Activated T-helper 1 cell treated with anti-CD3 and anti-CD28 coated beads, Interleukin-2, amount 50 U/mL, for 16 hours (primary cell): ENCODE measurements at regions not wholly inside any gene's neighbourhood (a gene's known extent, or its start where the extent isn't known, plus 50 kb on each side); places are given as distances from the start of the nearest gene placed in this dataset.
"Not testable (repeated sequence)": the region's sequence is repeated elsewhere in the genome, so short reads cannot be mapped to it uniquely, and the experiment has no call there.

Source experiments
- DNase-seq, 2 donors: peaks; one replicate each; pipeline ENCODE4 v3.0.0-alpha.2; 2020; ENCODE audit warnings: low read depth in 1 of 2, low spot score in 1 of 2

GRCh38 chr21:36591326-36591970 lies 107.5 kb upstream of the SIM2 start:
- DNase-seq: no peak

DNA sequence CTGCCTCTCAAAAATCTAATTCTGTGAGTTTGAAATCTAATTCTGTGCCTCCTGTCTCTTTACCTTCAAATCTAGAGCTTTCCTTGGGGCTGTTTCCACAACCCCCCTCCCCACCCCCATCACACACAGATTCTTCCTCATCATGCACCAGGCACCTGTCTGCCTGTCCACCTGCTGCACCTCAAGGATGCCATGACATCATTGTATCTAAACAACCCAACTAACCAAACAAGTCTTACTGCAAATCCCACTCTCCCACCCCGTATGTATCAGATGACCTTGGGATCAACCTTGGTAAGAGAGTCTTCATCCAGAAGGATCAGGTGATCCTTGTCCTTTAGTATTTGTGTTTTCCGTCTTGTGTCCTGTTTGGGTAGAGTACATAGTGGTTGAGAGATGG lies 102.7 kb upstream of the SIM2 start:
- DNase-seq: no peak

DNA sequence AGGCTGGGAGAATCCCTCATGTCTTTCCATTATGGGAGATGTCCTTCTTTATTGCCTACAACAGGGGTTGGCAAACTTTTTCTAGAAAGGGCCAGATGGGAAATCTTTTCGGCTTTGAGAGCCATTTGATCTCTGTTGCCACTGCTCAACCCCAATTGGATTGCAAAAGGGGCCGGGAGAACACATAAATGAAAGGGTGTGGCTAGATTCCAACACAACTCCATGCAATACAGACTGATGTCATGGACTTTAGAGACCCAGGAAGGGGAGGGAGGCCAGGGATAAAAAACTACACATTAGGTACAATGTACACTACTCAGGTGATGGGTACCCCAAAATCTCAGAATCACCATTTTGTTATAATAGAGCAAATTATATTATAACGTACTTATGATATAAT lies 97.6 kb upstream of the SIM2 start:
- no peak for DNase-seq

GRCh38 chr21:36602735-36603134 lies 96.2 kb upstream of the SIM2 start:
- no peak for DNase-seq

DNA sequence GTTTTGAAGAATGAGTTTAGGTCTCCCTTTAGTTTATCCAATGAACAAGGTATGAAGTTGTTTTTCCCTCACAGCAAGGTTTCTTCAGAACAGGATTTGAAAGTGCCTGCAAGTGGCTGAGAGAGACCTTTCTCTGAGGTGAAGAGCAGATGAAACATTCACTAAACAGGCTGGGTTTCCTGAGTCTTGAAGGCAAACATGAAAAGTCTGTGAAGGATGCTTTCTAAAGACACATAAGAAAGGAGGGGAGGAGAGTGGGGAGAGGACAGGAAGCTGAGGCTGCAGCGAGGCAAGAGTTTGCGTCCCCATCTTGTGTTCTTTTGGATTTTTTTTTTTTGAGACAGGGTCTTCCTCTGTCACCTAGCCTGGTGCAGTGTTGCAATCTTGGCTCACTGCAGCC lies 95.7 kb upstream of the SIM2 start:
- DNase-seq: no peak

- DNase-seq: no peak
Measured at GRCh38 chr21:36605426-36605825, 93.5 kb upstream of the SIM2 start.

GRCh38 chr21:36606287-36606982 lies 92.5 kb upstream of the SIM2 start:
- no peak for DNase-seq

- DNase-seq: no peak
Measured at GRCh38 chr21:36606983-36607325, 92.0 kb upstream of the SIM2 start.

GRCh38 chr21:36608041-36608896 lies 90.6 kb upstream of the SIM2 start:
- DNase-seq: no peak

- DNase-seq: no peak
Measured at GRCh38 chr21:36608897-36609225, 90.1 kb upstream of the SIM2 start.

DNA sequence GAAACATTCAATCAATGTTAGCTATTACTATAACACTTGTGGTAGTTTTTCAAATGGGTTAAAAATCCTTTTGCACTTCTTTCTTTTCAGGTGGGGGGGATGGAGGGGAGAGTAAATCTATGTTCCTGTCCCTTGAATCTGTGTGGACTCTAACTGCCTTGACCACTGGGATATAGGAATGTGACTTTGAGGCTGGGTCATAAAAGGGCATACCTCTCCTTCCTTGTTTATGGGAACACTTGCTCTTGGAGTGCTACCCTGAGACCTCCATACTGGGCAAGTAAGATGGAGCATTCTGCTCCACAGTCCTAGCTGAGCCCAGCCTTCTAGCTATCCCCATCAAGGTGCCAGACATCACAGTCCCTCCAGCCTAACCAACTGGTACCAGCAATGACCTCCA lies 89.3 kb upstream of the SIM2 start:
- DNase-seq: no peak

DNA sequence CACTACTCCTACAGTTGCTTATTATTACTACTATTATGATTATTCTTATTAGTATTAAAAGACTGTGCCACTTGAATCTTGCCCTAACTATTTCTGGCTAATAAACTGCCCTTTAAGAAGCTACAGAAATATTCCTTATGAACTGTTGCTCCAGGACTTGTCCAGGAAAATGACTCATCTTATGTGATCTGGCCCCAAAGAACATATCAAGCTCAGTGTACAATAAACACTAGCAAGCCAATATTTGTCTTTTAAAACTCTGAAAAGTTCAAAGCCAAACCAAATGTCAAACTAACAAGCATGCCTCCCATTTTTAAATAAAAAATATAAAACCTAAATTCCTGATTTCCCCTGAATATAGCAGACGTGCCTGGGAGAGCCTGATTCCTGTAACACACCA lies 88.7 kb upstream of the SIM2 start:
- no peak for DNase-seq

DNA sequence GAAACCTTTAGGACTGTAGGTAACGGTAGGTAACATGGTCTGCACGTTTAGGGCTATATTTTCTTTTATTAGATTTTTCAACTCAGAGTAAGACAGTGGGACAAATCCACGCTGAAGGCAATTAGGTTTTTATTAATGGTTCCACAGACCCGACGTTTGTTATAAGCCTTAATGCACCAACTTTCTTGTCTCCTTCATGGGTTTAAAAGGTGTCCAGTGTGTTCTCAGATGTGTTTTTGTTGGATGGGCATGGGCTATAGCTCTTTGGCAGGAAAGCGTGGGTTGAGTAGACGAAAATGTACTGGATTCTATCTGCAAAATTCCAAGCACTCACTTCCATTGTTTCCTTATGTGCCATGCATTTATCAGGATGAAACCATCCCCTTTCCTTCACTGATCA lies 88.0 kb upstream of the SIM2 start:
- DNase-seq: no peak

- DNase-seq: no peak
Measured at GRCh38 chr21:36611379-36611778, 87.5 kb upstream of the SIM2 start.

DNA sequence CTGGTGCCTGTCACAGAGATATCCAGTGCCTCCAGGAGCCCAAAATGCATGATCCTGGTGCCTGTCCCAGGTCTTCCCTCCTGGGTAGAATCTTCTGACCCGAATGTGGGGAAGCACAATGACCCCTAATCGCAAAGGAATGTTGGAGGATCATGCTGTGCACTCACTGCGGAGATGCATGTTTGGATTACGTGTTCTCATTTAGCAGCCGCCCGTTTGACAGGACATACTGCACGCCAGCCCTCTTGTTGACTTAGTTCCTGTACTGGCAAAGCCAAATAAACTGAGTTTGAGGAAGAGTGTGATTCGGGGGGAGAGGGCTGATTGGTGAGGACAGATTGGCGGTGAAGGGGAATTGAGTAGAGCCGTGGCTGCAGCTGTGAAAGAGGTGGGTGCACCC lies 85.9 kb upstream of the SIM2 start:
- no peak for DNase-seq

- no peak for DNase-seq
Measured at GRCh38 chr21:36613554-36613953, 85.4 kb upstream of the SIM2 start.

DNA sequence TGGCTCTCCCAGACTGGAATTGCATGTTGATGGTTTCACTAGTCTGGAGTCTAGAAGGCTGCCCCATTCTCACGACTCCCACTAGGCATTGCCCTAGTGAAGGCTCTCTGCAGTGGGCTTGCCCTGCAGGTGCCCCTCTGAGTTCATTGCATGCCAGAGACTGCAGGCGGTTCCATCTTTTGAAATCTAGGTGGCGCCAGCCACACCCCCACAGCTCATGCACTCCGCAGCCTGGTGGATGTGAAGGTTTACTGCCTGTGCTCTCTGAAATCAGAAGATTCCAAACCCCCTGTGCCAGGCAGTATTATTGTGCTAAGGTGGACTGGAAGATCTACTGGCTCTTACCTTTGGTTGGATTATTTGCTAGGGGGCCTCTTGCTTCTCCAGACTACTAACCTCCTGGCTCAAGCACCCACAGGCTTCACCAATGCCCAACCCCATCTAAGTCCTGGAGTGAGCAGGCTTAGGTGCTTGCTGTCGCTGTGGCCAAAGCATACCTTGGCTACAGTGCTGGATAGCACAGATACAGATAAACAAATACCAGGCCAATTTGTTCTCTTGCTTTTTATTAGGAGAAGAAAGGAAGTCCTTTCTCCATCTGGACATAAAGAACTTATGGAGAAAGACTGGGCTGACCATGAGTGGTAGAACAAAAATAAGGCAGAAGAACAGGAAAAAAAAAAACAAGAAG lies 83.5 kb upstream of the SIM2 start:
- DNase-seq: no peak

GRCh38 chr21:36616773-36617172 lies 82.1 kb upstream of the SIM2 start:
- DNase-seq: not testable (repeated sequence)

DNA sequence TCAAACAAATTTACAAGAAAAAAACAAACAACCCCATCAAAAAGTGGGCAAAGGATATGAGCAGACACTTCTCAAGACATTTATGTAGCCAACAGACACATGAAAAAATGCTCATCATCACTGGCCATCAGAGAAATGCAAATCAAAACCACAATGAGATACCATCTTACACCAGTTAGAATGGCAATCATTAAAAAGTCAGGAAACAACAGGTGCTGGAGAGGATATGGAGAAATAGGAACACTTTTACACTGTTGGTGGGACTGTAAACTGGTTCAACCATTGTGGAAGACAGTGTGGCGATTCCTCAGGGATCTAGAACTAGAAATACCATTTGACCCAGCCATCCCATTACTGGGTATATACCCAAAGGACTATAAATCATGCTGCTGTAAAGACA lies 77.1 kb upstream of the SIM2 start:
- not testable (repeated sequence) for DNase-seq

GRCh38 chr21:36624105-36624504 lies 74.8 kb upstream of the SIM2 start:
- DNase-seq: no peak

DNA sequence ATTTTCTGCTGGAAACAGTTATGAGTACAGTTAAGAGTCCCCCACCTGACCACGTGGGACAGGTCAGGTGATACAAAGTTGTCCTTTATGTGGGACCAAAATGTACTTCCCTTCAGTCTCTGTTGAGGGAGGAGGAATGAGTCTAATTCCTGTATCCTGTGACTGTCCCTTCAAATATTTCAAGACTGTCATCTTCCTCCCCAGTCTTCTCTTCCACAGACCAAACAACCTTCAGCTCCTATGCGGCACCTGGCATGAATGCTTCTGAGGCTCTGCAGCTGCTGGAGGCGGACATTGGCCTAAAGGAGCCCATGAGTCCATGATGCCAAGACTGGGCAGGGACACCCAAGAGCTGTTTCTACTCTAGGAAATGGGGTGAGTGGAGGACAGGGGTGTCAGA lies 72.1 kb upstream of the SIM2 start:
- no peak for DNase-seq

DNA sequence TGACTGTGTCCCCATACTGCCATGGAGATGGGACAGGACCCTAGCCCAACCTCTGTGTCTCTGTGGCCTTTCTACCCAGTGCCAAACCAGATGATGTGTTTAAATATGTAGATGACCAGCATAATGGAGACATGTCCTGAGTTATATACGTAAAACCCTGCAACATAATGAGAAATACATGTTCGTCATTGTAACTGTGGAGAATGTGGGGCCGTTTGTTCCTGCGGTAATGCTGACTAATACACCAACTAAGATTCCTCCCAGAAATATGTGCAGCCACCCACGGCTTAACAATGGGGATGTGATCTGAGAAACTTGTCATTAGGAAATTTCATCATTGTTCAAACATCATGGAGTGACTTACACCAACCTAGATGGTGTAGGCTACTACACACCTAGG lies 71.7 kb upstream of the SIM2 start:
- DNase-seq: no peak
